K562 (cell line): ENCODE measurements at regions not wholly inside any gene's neighbourhood (a gene's known extent, or its start where the extent isn't known, plus 50 kb on each side); places are given as distances from the start of the nearest gene placed in this dataset.

Source experiments
- ATAC-seq: fragments of 200-7000 bp; cut with Tn5 transposase; 3 replicates; pipeline ENCODE4 v1.9.1; 2020; ENCODE audit warnings: moderate library complexity
- BruUV-seq: library from RNA; stranded (reverse); fragments of 400-500 nt; replicated peaks from 2 replicates; lab custom pipeline; 2021; lab: Mats Ljungman, UMichigan
- CTCF ChIA-PET: fragments of 300-600 bp; formaldehyde crosslinking; extraction: SDS; loops from one replicate; lab custom pipeline; 2021; ENCODE audit warnings: low intra/inter-chr PET ratio; lab: Yijun Ruan, JAX
- POLR2A ChIA-PET: fragments of 300-600, 350-650 bp; sonication (Branson Sonifier 250); formaldehyde crosslinking; extraction: SDS; loops from one replicate; lab custom pipeline; 2021; ENCODE audit warnings: antibody characterized with exemption, inconsistent platforms; lab: Yijun Ruan, JAX
- DNase-seq, 4 experiments: peaks; one replicate each; pipeline versions ENCODE4 v3.0.0 to v3.0.0-alpha.2; 2011 to 2018; ENCODE audit warnings: low spot score in 3 of 4, mixed read lengths in 3 of 4; ENCODE audit errors: extremely low read depth in 1 of 4
- FAIRE-seq: peaks from 2 replicates; lab custom pipeline; 2011; peaks lifted over from hg19 to GRCh38; lab: Jason Lieb, UNC
- H2AFZ ChIP-seq: 2 replicates; pipeline ENCODE4 v1.6.0; 2011; ENCODE audit warnings: low read depth, low read length, control low read depth, inconsistent platforms
- H3K27ac ChIP-seq: fragments of 200-600 bp; 3 replicates; pipeline ENCODE4 v1.8.0; 2011; ENCODE audit warnings: low read depth, mild to moderate bottlenecking, control low read depth, inconsistent platforms, low read length, moderate library complexity, mixed read lengths; ENCODE audit errors: extremely low read depth
- H3K27me3 ChIP-seq, 2 experiments: fragments of 300-600 bp in 1 of 2; 2 replicates in 1 of 2; 3 replicates in 1 of 2; pipeline versions ENCODE4 v1.6.0 to v1.8.0; 2011; ENCODE audit warnings: inconsistent platforms in 2 of 2, low read length in 2 of 2, mild to moderate bottlenecking in 1 of 2, mixed read lengths in 1 of 2, moderate library complexity in 1 of 2; ENCODE audit not compliant: control insufficient read depth in 2 of 2, insufficient read depth in 2 of 2
- H3K36me3 ChIP-seq: fragments of 300-600 bp; 3 replicates; pipeline ENCODE4 v1.8.0; 2011; ENCODE audit warnings: mild to moderate bottlenecking, low read length, inconsistent platforms; ENCODE audit not compliant: control insufficient read depth, insufficient read depth
- H3K4me1 ChIP-seq, 2 experiments: fragments of 200-600 bp in 1 of 2; replicated peaks in 1 of 2; 2 replicates in 1 of 2; 3 replicates in 1 of 2; pipeline versions ENCODE4 v1.5.1 to v1.8.0; 2011; ENCODE audit warnings: inconsistent platforms in 2 of 2, low read length in 2 of 2, mild to moderate bottlenecking in 1 of 2, mixed read lengths in 1 of 2, moderate library complexity in 1 of 2; ENCODE audit not compliant: control insufficient read depth in 2 of 2, insufficient read depth in 2 of 2
- H3K4me2 ChIP-seq: 2 replicates; pipeline ENCODE4 v1.6.1; 2011; ENCODE audit warnings: low read length, control low read depth, inconsistent platforms, mixed read lengths; ENCODE audit not compliant: insufficient read depth
- H3K4me3 ChIP-seq: fragments of 200-600 bp; sonication (generic), shearing (Covaris generic); 2 replicates; pipeline ENCODE4 v1.5.1; 2016; ENCODE audit warnings: control low read depth, inconsistent platforms
- H3K79me2 ChIP-seq: fragments of 200-600 bp; 3 replicates; pipeline ENCODE4 v1.8.0; 2011; ENCODE audit warnings: low read length, inconsistent platforms; ENCODE audit not compliant: control insufficient read depth, insufficient read depth
- H3K9ac ChIP-seq, 2 experiments: 2 replicates each; pipeline versions ENCODE4 v1.6.0 to v1.6.1; 2011; ENCODE audit warnings: low read depth in 2 of 2, low read length in 2 of 2, control low read depth in 1 of 2, inconsistent platforms in 1 of 2, mild to moderate bottlenecking in 1 of 2, mixed read lengths in 1 of 2; ENCODE audit not compliant: insufficient read depth in 1 of 2
- H3K9me1 ChIP-seq: one replicate; pipeline ENCODE4 v1.6.0; 2011; ENCODE audit warnings: inconsistent platforms, mild to moderate bottlenecking, low read length, moderate library complexity; ENCODE audit not compliant: control insufficient read depth, insufficient read depth
- H3K9me3 ChIP-seq: replicated peaks from 2 replicates; pipeline ENCODE4 v1.5.1; 2011; ENCODE audit warnings: low read depth, low read length, inconsistent platforms; ENCODE audit not compliant: control insufficient read depth, insufficient read depth
- H4K20me1 ChIP-seq: replicated peaks from 2 replicates; pipeline ENCODE4 v1.6.1; 2011; ENCODE audit warnings: low read length, inconsistent platforms, mixed read lengths; ENCODE audit not compliant: control insufficient read depth, insufficient read depth
- ARID4B ChIP-seq: sonication (generic); formaldehyde crosslinking; IDR thresholded peaks from 2 replicates; pipeline ENCODE4 v1.8.0; 2022; ENCODE audit warnings: mild to moderate bottlenecking, missing genetic modification reagents
- CREB1 ChIP-seq, 2 experiments: sonication (generic) in 1 of 2; formaldehyde crosslinking in 1 of 2; IDR thresholded peaks; 2 replicates each; pipeline versions ENCODE4 v1.6.1 to v1.8.0; 2012 to 2022; ENCODE audit warnings: inconsistent platforms in 1 of 2, mild to moderate bottlenecking in 1 of 2, missing genetic modification reagents in 1 of 2, moderate library complexity in 1 of 2
- E2F6 ChIP-seq, 2 experiments: IDR thresholded peaks; 2 replicates each; pipeline ENCODE4 v1.6.1; 2011; ENCODE audit warnings: borderline replicate concordance in 1 of 2, control low read depth in 1 of 2, low read depth in 1 of 2, low read length in 1 of 2, mild to moderate bottlenecking in 1 of 2, mixed read lengths in 1 of 2, moderate library complexity in 1 of 2; ENCODE audit not compliant: insufficient read depth in 1 of 2, insufficient read length in 1 of 2, poor library complexity in 1 of 2, severe bottlenecking in 1 of 2; ENCODE audit errors: extremely low read depth in 1 of 2
- FOXK1 ChIP-seq: sonication (generic); formaldehyde crosslinking; IDR thresholded peaks from 2 replicates; pipeline ENCODE4 v1.8.0; 2022; ENCODE audit warnings: missing genetic modification reagents, mild to moderate bottlenecking, borderline replicate concordance
- GATAD2A ChIP-seq: fragments of 450-650 bp; IDR thresholded peaks from 2 replicates; pipeline ENCODE4 v1.6.1; 2017
- NFYB ChIP-seq: IDR thresholded peaks from 2 replicates; pipeline ENCODE4 v1.6.1; 2011; ENCODE audit warnings: mild to moderate bottlenecking, moderate library complexity; ENCODE audit not compliant: insufficient read length; ENCODE audit errors: extremely low read depth
- RBM14 ChIP-seq: fragments of 200-400 bp; formaldehyde crosslinking; IDR thresholded peaks from 2 replicates; pipeline ENCODE4 v1.6.1; 2018; ENCODE audit warnings: low read depth, mild to moderate bottlenecking, low read length, moderate library complexity, borderline replicate concordance; ENCODE audit not compliant: insufficient read depth
- SRF ChIP-seq, 2 experiments: fragments of 250-450, 450-650 bp in 1 of 2; sonication (Bioruptor Pico) in 1 of 2; sonication (generic) in 1 of 2; formaldehyde crosslinking; IDR thresholded peaks; 2 replicates each; pipeline versions ENCODE4 v1.5.0 to v1.5.1; 2020 to 2022; ENCODE audit warnings: mild to moderate bottlenecking in 1 of 2, missing genetic modification reagents in 1 of 2
- VEZF1 ChIP-seq: fragments of 200-800 bp; sonication (Bioruptor generic); IDR thresholded peaks from 2 replicates; pipeline ENCODE4 v1.6.1; 2017; ENCODE audit warnings: missing genetic modification characterization, missing compliant biosample characterization
- ZBTB49 ChIP-seq: sonication (generic); formaldehyde crosslinking; IDR thresholded peaks from 2 replicates; pipeline ENCODE4 v1.8.0; 2022; ENCODE audit warnings: missing genetic modification reagents, mild to moderate bottlenecking, borderline replicate concordance
- ZNF12 ChIP-seq: sonication (generic); formaldehyde crosslinking; IDR thresholded peaks from 2 replicates; pipeline ENCODE4 v1.4.0; 2020; ENCODE audit warnings: mild to moderate bottlenecking, missing genetic modification reagents
- WGBS: fragments of 100-300 bp; shearing (Covaris generic); methylation state at CpG from one replicate; pipeline ENCODE4 v1.1.6; 2016; ENCODE audit warnings: low coverage, mixed read lengths; ENCODE audit not compliant: insufficient coverage; ENCODE audit errors: missing lambda C conversion rate; 5-methylcytosine and 5-hydroxymethylcytosine counted together
- in situ Hi-C: fragments of 300-500 bp; cut with MboI; formaldehyde crosslinking; loops from 4 replicates; pipeline ENCODE4 v1.15.0; 2018; ENCODE audit warnings: inconsistent platforms, mixed read lengths
- intact Hi-C: fragments of 100-400 bp; cut with micrococcal nuclease; formaldehyde crosslinking; loops from 2 replicates; pipeline ENCODE4 v1.14.2; 2022

- H3K9me1 ChIP-seq, result no peaks in the 10 kb centered on the region
- no peaks in the 10 kb centered on the region for H3K36me3 ChIP-seq
- no peaks in the 10 kb centered on the region for H3K9me3 ChIP-seq
- no peak overlapping the region for H2AFZ ChIP-seq
- in situ Hi-C loops (no loop called here), intact Hi-C loops (no loop called here)
- ChIA-PET POLR2A (no interaction called here), CTCF (no interaction called here)
- no TSS peak for BruUV-seq
- no peaks in the 10 kb centered on the region for H3K27me3 ChIP-seq
- no peaks in the 10 kb centered on the region for H4K20me1 ChIP-seq
- 100% methylated on average over 1 of the region's 2 CpGs for WGBS
- no peaks in the 10 kb centered on the region; the same call in 2 of the 3 replicates for H3K79me2 ChIP-seq
- no peak overlapping the region for H3K4me3 ChIP-seq
- ATAC-seq (no peak), DNase-seq (no peak), FAIRE-seq (no peak)
- H3K27ac ChIP-seq, result no peak overlapping the region
- TF ChIP-seq FOXK1 (CRISPR knock-in tag) (no peak), VEZF1 (CRISPR knock-in tag) (no peak), ARID4B (CRISPR knock-in tag) (no peak), ZNF12 (CRISPR knock-in tag) (no peak), E2F6 (IDR thresholded peaks at IDR 0.05; ENCODE audit: borderline replicate concordance in 1 of 2, extremely low read depth in 1 of 2, insufficient read depth in 1 of 2, insufficient read length in 1 of 2, low read depth in 1 of 2, low read length in 1 of 2, poor library complexity in 1 of 2, severe bottlenecking in 1 of 2) (no peak), SRF (CRISPR knock-in tag; IDR thresholded peaks at IDR 0.05) (no peak), NFYB (no peak), RBM14 (no peak), ZBTB49 (no peak), CREB1 (IDR thresholded peaks at IDR 0.05) (no peak), CREB1 (CRISPR knock-in tag; IDR thresholded peaks at IDR 0.05) (no peak), GATAD2A (no peak)
- H3K4me2 ChIP-seq, result no peak overlapping the region
- H3K9ac ChIP-seq, result no peak overlapping the region
- H3K4me1 ChIP-seq, result no peaks in the 10 kb centered on the region
These were observed 2625.6 kb upstream of the PCDH20 start for GRCh38 chr13:64041296-64041695.
